ENCODE measurements at regions not wholly inside any gene's neighbourhood (a gene's known extent, or its start where the extent isn't known, plus 50 kb on each side); places are given as distances from the start of the nearest gene placed in this dataset.

GRCh38 chr13:89053418-89053817, 1382.2 kb downstream of the SLITRK5 start:
- Histone ChIP-seq H3F3A (ENCODE audit: control insufficient read depth, insufficient read depth) (no peaks in the 10 kb centered on the region), H3K9me3 (ENCODE audit: control insufficient read depth, insufficient read depth, low read length) (no peaks in the 10 kb centered on the region), H3K4me3 (ENCODE audit: low read length) (no peak overlapping the region), H3K79me2 (ENCODE audit: control insufficient read depth, low read length) (no peaks in the 10 kb centered on the region), H3K9me2 (replicated peaks; ENCODE audit: control insufficient read depth, low read length) (no peaks in the 10 kb centered on the region), H3K36me3 (ENCODE audit: control insufficient read depth, low read length) (no peaks in the 10 kb centered on the region), H4K20me1 (ENCODE audit: control insufficient read depth, insufficient read depth, low read depth, low read length) (no peaks in the 10 kb centered on the region), H3K4me2 (ENCODE audit: low read length) (no peak overlapping the region), H3K27me3 (ENCODE audit: control insufficient read depth, low read length) (no peaks in the 10 kb centered on the region), H3K4me1 (ENCODE audit: control insufficient read depth, low read length) (no peaks in the 10 kb centered on the region), H3K27ac (ENCODE audit: low read depth, low read length) (no peak overlapping the region)
- TF ChIP-seq EZH2phosphoT487 (IDR thresholded peaks at IDR 0.05; ENCODE audit: borderline replicate concordance, low read length): no peak
- TF ChIP-seq CTCF (IDR thresholded peaks at IDR 0.05; ENCODE audit: low read depth, low read length, poor library complexity, severe bottlenecking): no peak

GRCh38 chr13:89057274-89057673, 1386.1 kb downstream of the SLITRK5 start:
- no peak overlapping the region for H3K4me2 ChIP-seq (ENCODE audit: low read length)
- H3K27me3 ChIP-seq (ENCODE audit: control insufficient read depth, low read length): no peaks in the 10 kb centered on the region
- H3K36me3 ChIP-seq (ENCODE audit: control insufficient read depth, low read length): no peaks in the 10 kb centered on the region

GRCh38 chr13:89057862-89058261, 1386.7 kb downstream of the SLITRK5 start:
- TF ChIP-seq CTCF (IDR thresholded peaks at IDR 0.05; ENCODE audit: low read depth, low read length, poor library complexity, severe bottlenecking): no peak
- no peak for TF ChIP-seq EZH2phosphoT487 (IDR thresholded peaks at IDR 0.05; ENCODE audit: borderline replicate concordance, low read length)
- no peaks in the 10 kb centered on the region for H3K9me2 ChIP-seq (replicated peaks; ENCODE audit: control insufficient read depth, low read length)

More at GRCh38 chr13:89057274-89057673, 1386.1 kb downstream of the SLITRK5 start:
- TF ChIP-seq EZH2phosphoT487 (IDR thresholded peaks at IDR 0.05; ENCODE audit: borderline replicate concordance, low read length) (no peak), CTCF (IDR thresholded peaks at IDR 0.05; ENCODE audit: low read depth, low read length, poor library complexity, severe bottlenecking) (no peak)
- H3F3A ChIP-seq (ENCODE audit: control insufficient read depth, insufficient read depth): no peaks in the 10 kb centered on the region
- H4K20me1 ChIP-seq (ENCODE audit: control insufficient read depth, insufficient read depth, low read depth, low read length): no peaks in the 10 kb centered on the region
- no peaks in the 10 kb centered on the region for H3K4me1 ChIP-seq (ENCODE audit: control insufficient read depth, low read length)
- H3K79me2 ChIP-seq (ENCODE audit: control insufficient read depth, low read length): no peaks in the 10 kb centered on the region
- H3K4me3 ChIP-seq (ENCODE audit: low read length): no peak overlapping the region
- H3K9me2 ChIP-seq (replicated peaks; ENCODE audit: control insufficient read depth, low read length): no peaks in the 10 kb centered on the region
- H3K9me3 ChIP-seq (ENCODE audit: control insufficient read depth, insufficient read depth, low read length): no peaks in the 10 kb centered on the region
- no peak overlapping the region for H3K27ac ChIP-seq (ENCODE audit: low read depth, low read length)

GRCh38 chr13:89061821-89062220, 1390.7 kb downstream of the SLITRK5 start:
- H3K79me2 ChIP-seq (ENCODE audit: control insufficient read depth, low read length): no peaks in the 10 kb centered on the region
- no peaks in the 10 kb centered on the region for H3K4me1 ChIP-seq (ENCODE audit: control insufficient read depth, low read length)
- no peak overlapping the region for H3K4me2 ChIP-seq (ENCODE audit: low read length)
- H3K27ac ChIP-seq (ENCODE audit: low read depth, low read length): no peak overlapping the region
- no peaks in the 10 kb centered on the region for H3K36me3 ChIP-seq (ENCODE audit: control insufficient read depth, low read length)
- H3K4me3 ChIP-seq (ENCODE audit: low read length): no peak overlapping the region
- H4K20me1 ChIP-seq (ENCODE audit: control insufficient read depth, insufficient read depth, low read depth, low read length): no peaks in the 10 kb centered on the region
- no peaks in the 10 kb centered on the region for H3K27me3 ChIP-seq (ENCODE audit: control insufficient read depth, low read length)
- no peaks in the 10 kb centered on the region for H3F3A ChIP-seq (ENCODE audit: control insufficient read depth, insufficient read depth)
- H3K9me2 ChIP-seq (replicated peaks; ENCODE audit: control insufficient read depth, low read length): no peaks in the 10 kb centered on the region
- H3K9me3 ChIP-seq (ENCODE audit: control insufficient read depth, insufficient read depth, low read length): no peaks in the 10 kb centered on the region
- no peak for TF ChIP-seq EZH2phosphoT487 (IDR thresholded peaks at IDR 0.05; ENCODE audit: borderline replicate concordance, low read length)
- no peak for TF ChIP-seq CTCF (IDR thresholded peaks at IDR 0.05; ENCODE audit: low read depth, low read length, poor library complexity, severe bottlenecking)

More at GRCh38 chr13:89057862-89058261, 1386.7 kb downstream of the SLITRK5 start:
- H3K4me1 ChIP-seq (ENCODE audit: control insufficient read depth, low read length): no peaks in the 10 kb centered on the region
- no peaks in the 10 kb centered on the region for H3K27me3 ChIP-seq (ENCODE audit: control insufficient read depth, low read length)
- H3K36me3 ChIP-seq (ENCODE audit: control insufficient read depth, low read length): no peaks in the 10 kb centered on the region
- no peak overlapping the region for H3K27ac ChIP-seq (ENCODE audit: low read depth, low read length)
- no peak overlapping the region for H3K4me3 ChIP-seq (ENCODE audit: low read length)
- no peaks in the 10 kb centered on the region for H3K9me3 ChIP-seq (ENCODE audit: control insufficient read depth, insufficient read depth, low read length)
- H4K20me1 ChIP-seq (ENCODE audit: control insufficient read depth, insufficient read depth, low read depth, low read length): no peaks in the 10 kb centered on the region
- no peaks in the 10 kb centered on the region for H3F3A ChIP-seq (ENCODE audit: control insufficient read depth, insufficient read depth)
- H3K4me2 ChIP-seq (ENCODE audit: low read length): no peak overlapping the region
- H3K79me2 ChIP-seq (ENCODE audit: control insufficient read depth, low read length): no peaks in the 10 kb centered on the region
